ENCODE measurements at regions not wholly inside any gene's neighbourhood (a gene's known extent, or its start where the extent isn't known, plus 50 kb on each side); places are given as distances from the start of the nearest gene placed in this dataset.

GRCh38 chr5:15447209-15447608 lies 52.8 kb upstream of the FBXL7 start:
- Mint-ChIP-seq H3K36me3 (ENCODE audit: low read depth) (no peaks in the 10 kb centered on the region), H3K9me3 (peaks cover 30% of the 10 kb centered on the region), H3K4me1 (ENCODE audit: low read depth) (no peaks in the 10 kb centered on the region), H3K27ac (no peak overlapping the region), H3K4me3 (no peak overlapping the region), H3K27me3 (ENCODE audit: insufficient read depth) (no peaks in the 10 kb centered on the region)
- no peak for DNase-seq (ENCODE audit: low spot score)
- intact Hi-C loops (cut with micrococcal nuclease): no loop called here

DNA sequence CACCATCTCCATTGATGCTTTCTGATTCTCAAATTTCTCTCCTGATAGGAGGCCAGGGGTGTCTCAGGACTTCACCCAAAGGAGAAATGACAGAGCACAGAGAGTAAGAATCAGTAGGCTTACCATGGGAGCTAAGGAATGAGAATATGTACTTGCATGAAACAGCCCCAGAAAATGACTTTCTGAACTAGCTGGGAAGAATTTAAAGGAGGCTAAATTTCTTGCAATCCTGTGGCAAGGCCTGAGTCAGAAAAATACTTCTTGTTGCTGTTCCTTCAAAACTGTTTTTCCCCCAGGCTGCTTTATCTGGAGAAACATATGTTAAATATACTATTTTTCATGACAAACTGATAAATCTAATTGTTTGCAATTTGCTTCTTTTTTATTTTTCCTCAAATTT lies 53.4 kb upstream of the FBXL7 start:
- Mint-ChIP-seq H3K27me3 (ENCODE audit: insufficient read depth) (no peaks in the 10 kb centered on the region), H3K27ac (no peak overlapping the region), H3K9me3 (peaks cover 30% of the 10 kb centered on the region), H3K4me3 (no peak overlapping the region), H3K4me1 (ENCODE audit: low read depth) (no peaks in the 10 kb centered on the region), H3K36me3 (ENCODE audit: low read depth) (no peaks in the 10 kb centered on the region)
- DNase-seq (ENCODE audit: low spot score): no peak
- intact Hi-C loops (cut with micrococcal nuclease): no loop called here

DNA sequence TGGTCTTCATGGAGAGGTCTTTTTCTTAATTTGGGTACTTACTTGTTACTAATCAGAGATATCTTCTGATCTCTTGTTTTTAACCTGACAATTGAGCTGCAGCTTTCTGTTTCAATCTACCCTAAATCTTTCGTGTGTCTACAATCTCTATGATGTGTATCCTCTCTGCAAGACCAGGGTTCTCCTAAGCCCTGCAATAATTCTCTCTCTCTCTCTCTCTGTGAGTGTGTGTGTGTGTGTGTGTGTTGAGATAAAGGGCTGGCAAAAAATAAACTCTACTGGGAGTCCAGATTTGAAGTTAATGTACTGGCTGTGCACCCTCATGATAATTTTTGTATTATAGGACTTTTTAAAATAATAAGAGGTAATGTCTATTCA lies 57.8 kb upstream of the FBXL7 start:
- DNase-seq (ENCODE audit: low spot score): no peak
- Mint-ChIP-seq H3K4me1 (ENCODE audit: low read depth) (no peaks in the 10 kb centered on the region), H3K27me3 (ENCODE audit: insufficient read depth) (no peaks in the 10 kb centered on the region), H3K27ac (no peak overlapping the region), H3K4me3 (no peak overlapping the region), H3K9me3 (peaks cover 25% of the 10 kb centered on the region), H3K36me3 (ENCODE audit: low read depth) (no peaks in the 10 kb centered on the region)
- intact Hi-C loops (cut with micrococcal nuclease): no loop called here

GRCh38 chr5:15441433-15442192 lies 58.4 kb upstream of the FBXL7 start:
- no peaks in the 10 kb centered on the region for H3K27me3 Mint-ChIP-seq (ENCODE audit: insufficient read depth)
- H3K4me1 Mint-ChIP-seq (ENCODE audit: low read depth): no peaks in the 10 kb centered on the region
- H3K9me3 Mint-ChIP-seq: peaks cover 25% of the 10 kb centered on the region
- H3K36me3 Mint-ChIP-seq (ENCODE audit: low read depth): no peaks in the 10 kb centered on the region
- no peak for DNase-seq (ENCODE audit: low spot score)
- no peak overlapping the region for H3K27ac Mint-ChIP-seq
- intact Hi-C loops (cut with micrococcal nuclease): no loop called here
- no peak overlapping the region for H3K4me3 Mint-ChIP-seq

DNA sequence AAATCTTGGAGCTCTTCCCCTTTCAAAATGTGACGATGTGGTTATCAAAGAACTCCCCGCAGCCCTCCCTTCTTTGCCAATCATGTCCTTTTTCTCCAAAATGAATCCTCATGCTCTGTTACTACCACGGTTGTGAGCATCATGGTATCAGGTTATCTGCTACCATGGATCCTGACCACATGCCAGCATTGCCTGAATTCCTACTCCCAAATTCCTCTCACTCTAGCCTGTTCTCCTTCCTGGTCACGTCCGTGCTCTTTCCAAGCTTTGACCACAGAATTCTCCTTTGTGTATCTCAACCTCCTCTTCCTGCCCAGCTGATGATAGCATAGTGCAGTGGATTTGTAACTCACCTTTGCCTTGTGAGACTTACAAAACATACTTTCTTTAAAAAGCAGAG lies 59.5 kb upstream of the FBXL7 start:
- intact Hi-C loops (cut with micrococcal nuclease): no loop called here
- no peaks in the 10 kb centered on the region for H3K27me3 Mint-ChIP-seq (ENCODE audit: insufficient read depth)
- H3K36me3 Mint-ChIP-seq (ENCODE audit: low read depth): no peaks in the 10 kb centered on the region
- H3K4me1 Mint-ChIP-seq (ENCODE audit: low read depth): no peaks in the 10 kb centered on the region
- H3K27ac Mint-ChIP-seq: no peak overlapping the region
- H3K4me3 Mint-ChIP-seq: no peak overlapping the region
- peaks cover 25% of the 10 kb centered on the region for H3K9me3 Mint-ChIP-seq
- DNase-seq (ENCODE audit: low spot score): no peak

GRCh38 chr5:15439801-15440200 lies 60.2 kb upstream of the FBXL7 start:
- no peak overlapping the region for H3K4me3 Mint-ChIP-seq
- H3K9me3 Mint-ChIP-seq: peaks cover 25% of the 10 kb centered on the region
- no peak overlapping the region for H3K27ac Mint-ChIP-seq
- intact Hi-C loops (cut with micrococcal nuclease): no loop called here
- no peaks in the 10 kb centered on the region for H3K4me1 Mint-ChIP-seq (ENCODE audit: low read depth)
- H3K27me3 Mint-ChIP-seq (ENCODE audit: insufficient read depth): no peaks in the 10 kb centered on the region
- DNase-seq (ENCODE audit: low spot score): no peak
- H3K36me3 Mint-ChIP-seq (ENCODE audit: low read depth): no peaks in the 10 kb centered on the region

DNA sequence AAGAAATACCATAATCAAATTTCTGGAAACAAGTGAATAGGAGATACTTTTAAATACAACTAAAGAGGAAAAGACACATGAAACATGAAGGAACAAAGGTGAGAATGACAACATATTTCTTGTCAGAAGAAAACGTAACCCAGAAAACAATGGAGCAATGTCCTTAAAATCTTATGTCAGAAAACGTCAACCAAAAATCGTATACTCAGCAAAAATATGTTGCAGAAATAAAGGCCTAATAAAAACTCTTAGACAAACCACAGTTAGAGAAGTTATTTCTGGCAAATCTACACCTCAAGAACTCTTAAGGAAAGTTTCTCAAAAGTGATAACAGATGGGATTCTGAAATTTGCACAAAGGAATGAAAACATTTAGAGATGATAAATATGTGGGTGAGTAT lies 66.3 kb upstream of the FBXL7 start:
- Mint-ChIP-seq H3K9me3 (no peaks in the 10 kb centered on the region), H3K4me1 (ENCODE audit: low read depth) (no peaks in the 10 kb centered on the region), H3K27me3 (ENCODE audit: insufficient read depth) (no peaks in the 10 kb centered on the region), H3K4me3 (no peak overlapping the region), H3K27ac (no peak overlapping the region), H3K36me3 (ENCODE audit: low read depth) (no peaks in the 10 kb centered on the region)
- DNase-seq (ENCODE audit: low spot score): no peak
- intact Hi-C loops (cut with micrococcal nuclease): no loop called here

- DNase-seq (ENCODE audit: low spot score): no peak
- H3K27ac Mint-ChIP-seq: no peak overlapping the region
- no peaks in the 10 kb centered on the region for H3K27me3 Mint-ChIP-seq (ENCODE audit: insufficient read depth)
- no peaks in the 10 kb centered on the region for H3K4me1 Mint-ChIP-seq (ENCODE audit: low read depth)
- intact Hi-C loops (cut with micrococcal nuclease): no loop called here
- H3K4me3 Mint-ChIP-seq: no peak overlapping the region
- no peaks in the 10 kb centered on the region for H3K36me3 Mint-ChIP-seq (ENCODE audit: low read depth)
- H3K9me3 Mint-ChIP-seq: no peaks in the 10 kb centered on the region
These were observed 68.1 kb upstream of the FBXL7 start for GRCh38 chr5:15431923-15432322.

- H3K4me3 Mint-ChIP-seq: no peak overlapping the region
- H3K36me3 Mint-ChIP-seq (ENCODE audit: low read depth): no peaks in the 10 kb centered on the region
- no peaks in the 10 kb centered on the region for H3K27me3 Mint-ChIP-seq (ENCODE audit: insufficient read depth)
- no peak for DNase-seq (ENCODE audit: low spot score)
- H3K4me1 Mint-ChIP-seq (ENCODE audit: low read depth): no peaks in the 10 kb centered on the region
- no peak overlapping the region for H3K27ac Mint-ChIP-seq
- peaks cover 5% of the 10 kb centered on the region for H3K9me3 Mint-ChIP-seq
- intact Hi-C loops (cut with micrococcal nuclease): no loop called here
These were observed 74.2 kb upstream of the FBXL7 start for GRCh38 chr5:15425766-15426165.

DNA sequence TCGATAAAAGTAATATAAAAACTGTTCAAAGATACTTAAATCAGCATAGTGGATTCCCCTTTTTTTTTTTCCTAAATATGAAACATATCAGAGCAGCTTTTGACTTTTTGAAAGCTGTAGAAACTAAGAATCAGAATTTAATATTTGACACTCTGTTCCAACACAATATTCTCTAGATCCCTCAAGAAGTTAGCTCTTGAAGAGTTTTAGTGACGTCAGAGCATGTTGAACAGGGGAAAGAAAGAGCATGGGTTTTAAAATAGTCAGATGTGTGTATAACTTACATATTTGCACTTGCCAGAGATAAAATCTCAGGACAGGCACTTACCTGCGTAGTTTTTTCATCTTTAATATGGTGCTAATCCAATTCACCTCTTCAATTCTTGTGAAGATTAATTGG lies 75.2 kb upstream of the FBXL7 start:
- Mint-ChIP-seq H3K4me1 (ENCODE audit: low read depth) (no peaks in the 10 kb centered on the region), H3K27ac (no peak overlapping the region), H3K4me3 (no peak overlapping the region), H3K9me3 (peaks cover 10% of the 10 kb centered on the region), H3K27me3 (ENCODE audit: insufficient read depth) (no peaks in the 10 kb centered on the region), H3K36me3 (ENCODE audit: low read depth) (no peaks in the 10 kb centered on the region)
- intact Hi-C loops (cut with micrococcal nuclease): no loop called here
- no peak for DNase-seq (ENCODE audit: low spot score)

- H3K9me3 Mint-ChIP-seq: peaks cover 19% of the 10 kb centered on the region
- DNase-seq (ENCODE audit: low spot score): no peak
- intact Hi-C loops (cut with micrococcal nuclease): no loop called here
- no peak overlapping the region for H3K4me3 Mint-ChIP-seq
- H3K27ac Mint-ChIP-seq: no peak overlapping the region
- no peaks in the 10 kb centered on the region for H3K4me1 Mint-ChIP-seq (ENCODE audit: low read depth)
- H3K27me3 Mint-ChIP-seq (ENCODE audit: insufficient read depth): no peaks in the 10 kb centered on the region
- H3K36me3 Mint-ChIP-seq (ENCODE audit: low read depth): no peaks in the 10 kb centered on the region
These were observed 78.0 kb upstream of the FBXL7 start for GRCh38 chr5:15421921-15422412.

- no peak overlapping the region for H3K4me3 Mint-ChIP-seq
- no peak overlapping the region for H3K27ac Mint-ChIP-seq
- H3K27me3 Mint-ChIP-seq (ENCODE audit: insufficient read depth): no peaks in the 10 kb centered on the region
- intact Hi-C loops (cut with micrococcal nuclease): no loop called here
- no peak for DNase-seq (ENCODE audit: low spot score)
- H3K36me3 Mint-ChIP-seq (ENCODE audit: low read depth): no peaks in the 10 kb centered on the region
- no peaks in the 10 kb centered on the region for H3K4me1 Mint-ChIP-seq (ENCODE audit: low read depth)
- peaks cover 19% of the 10 kb centered on the region for H3K9me3 Mint-ChIP-seq
These were observed 78.6 kb upstream of the FBXL7 start for GRCh38 chr5:15421381-15421780.

GRCh38 chr5:15420201-15420600 lies 79.8 kb upstream of the FBXL7 start:
- Mint-ChIP-seq H3K4me1 (ENCODE audit: low read depth) (no peaks in the 10 kb centered on the region), H3K9me3 (peaks cover 20% of the 10 kb centered on the region), H3K27ac (no peak overlapping the region), H3K36me3 (ENCODE audit: low read depth) (no peaks in the 10 kb centered on the region), H3K27me3 (ENCODE audit: insufficient read depth) (no peaks in the 10 kb centered on the region), H3K4me3 (no peak overlapping the region)
- intact Hi-C loops (cut with micrococcal nuclease): no loop called here
- no peak for DNase-seq (ENCODE audit: low spot score)

GRCh38 chr5:15417156-15417555 lies 82.8 kb upstream of the FBXL7 start:
- H3K4me1 Mint-ChIP-seq (ENCODE audit: low read depth): no peaks in the 10 kb centered on the region
- no peaks in the 10 kb centered on the region for H3K27me3 Mint-ChIP-seq (ENCODE audit: insufficient read depth)
- no peak overlapping the region for H3K4me3 Mint-ChIP-seq
- intact Hi-C loops (cut with micrococcal nuclease): no loop called here
- DNase-seq (ENCODE audit: low spot score): no peak
- no peaks in the 10 kb centered on the region for H3K36me3 Mint-ChIP-seq (ENCODE audit: low read depth)
- no peak overlapping the region for H3K27ac Mint-ChIP-seq
- H3K9me3 Mint-ChIP-seq: peaks cover 44% of the 10 kb centered on the region
